CD4-positive, alpha-beta T cell (primary cell): ENCODE measurements at regions not wholly inside any gene's neighbourhood (a gene's known extent, or its start where the extent isn't known, plus 50 kb on each side); places are given as distances from the start of the nearest gene placed in this dataset.
"Not testable (repeated sequence)": the region's sequence is repeated elsewhere in the genome, so short reads cannot be mapped to it uniquely, and the experiment has no call there.

ENCODE experiments used
- ATAC-seq: fragments of 200-7000 bp; cut with Tn5 transposase; one replicate; pipeline ENCODE4 v1.10.0; 2022; ENCODE audit warnings: mild to moderate bottlenecking; ENCODE audit not compliant: poor library complexity
- CTCF ChIA-PET: fragments of 350-600 bp; sonication (Branson Sonifier 250); formaldehyde crosslinking; loops from one replicate; lab custom pipeline; 2021; ENCODE audit warnings: antibody characterized with exemption, inconsistent platforms; lab: Charles Lee
- POLR2A ChIA-PET: fragments of 350-600 bp; sonication (Branson Sonifier 250); formaldehyde crosslinking; loops from one replicate; lab custom pipeline; 2021; ENCODE audit warnings: antibody characterized with exemption, inconsistent platforms; lab: Charles Lee
- DNase-seq, 14 experiments: peaks; one replicate each; pipeline ENCODE4 v3.0.0-alpha.2; 2013 to 2020; ENCODE audit warnings: mixed read lengths in 2 of 14
- H3K27ac ChIP-seq, 2 donors: one replicate each; pipeline versions ENCODE4 v1.5.1 to v1.7.0; 2013; ENCODE audit warnings: low read length in 2 of 2, low read depth in 1 of 2, mild to moderate bottlenecking in 1 of 2
- H3K27me3 ChIP-seq, 2 experiments: 1 replicate in 1 of 2; 2 replicates in 1 of 2; pipeline versions ENCODE4 v1.6.1 to v1.7.0; 2013; ENCODE audit warnings: low read length in 2 of 2, control low read depth in 1 of 2, mild to moderate bottlenecking in 1 of 2, moderate library complexity in 1 of 2; ENCODE audit not compliant: insufficient read depth in 2 of 2, control insufficient read depth in 1 of 2
- H3K36me3 ChIP-seq: one replicate; pipeline ENCODE4 v1.6.1; 2013; ENCODE audit warnings: low read length, control low read depth; ENCODE audit not compliant: insufficient read depth
- H3K4me1 ChIP-seq: one replicate; pipeline ENCODE4 v1.6.1; 2013; ENCODE audit warnings: low read length, control low read depth; ENCODE audit not compliant: insufficient read depth
- H3K4me3 ChIP-seq: one replicate; pipeline ENCODE4 v1.5.1; 2013; ENCODE audit warnings: mild to moderate bottlenecking, low read length, moderate library complexity
- H3K9me3 ChIP-seq, 2 experiments: 1 replicate in 1 of 2; 2 replicates in 1 of 2; pipeline versions ENCODE4 v1.6.1 to v1.7.0; 2013; ENCODE audit warnings: low read length in 2 of 2, mild to moderate bottlenecking in 2 of 2, control low read depth in 1 of 2, moderate library complexity in 1 of 2; ENCODE audit not compliant: control insufficient read depth in 1 of 2, insufficient read depth in 1 of 2
- H3K27ac Mint-ChIP-seq: one replicate; pipeline ENCODE4 v1.8.0; 2020; ENCODE audit warnings: mixed read lengths
- H3K27me3 Mint-ChIP-seq: one replicate; pipeline ENCODE4 v1.8.0; 2021; ENCODE audit warnings: mixed read lengths
- H3K36me3 Mint-ChIP-seq: one replicate; pipeline ENCODE4 v1.8.0; 2021; ENCODE audit warnings: low read depth, mixed read lengths
- H3K4me1 Mint-ChIP-seq: one replicate; pipeline ENCODE4 v1.8.0; 2021; ENCODE audit warnings: low read depth, mixed read lengths
- H3K4me3 Mint-ChIP-seq: one replicate; pipeline ENCODE4 v1.8.0; 2020; ENCODE audit warnings: mild to moderate bottlenecking, mixed read lengths
- H3K9me3 Mint-ChIP-seq: one replicate; pipeline ENCODE4 v1.8.0; 2020; ENCODE audit warnings: mixed read lengths
- CTCF ChIP-seq: fragments of 200-600 bp; IDR thresholded peaks from one replicate; pipeline ENCODE4 v1.8.0; 2022; ENCODE audit warnings: antibody characterized with exemption, mild to moderate bottlenecking
- intact Hi-C, 2 experiments: fragments of 100-400 bp; cut with DNase I in 1 of 2; cut with micrococcal nuclease in 1 of 2; formaldehyde crosslinking; loops; one replicate each; pipeline versions ENCODE4 v1.15.1 to v1.9.0; 2023 to 2025; cut with DNase I, micrococcal nuclease

GRCh38 chr4:117916728-117917127 is 117.6 kb upstream of the NDST3 start:
- H3K4me3 Mint-ChIP-seq = no peak overlapping the region
- Histone ChIP-seq H3K27ac (no peak overlapping the region), H3K4me1 (no peaks in the 10 kb centered on the region), H3K9me3 (no peaks in the 10 kb centered on the region), H3K4me3 (no peak overlapping the region), H3K27me3 (no peaks in the 10 kb centered on the region), H3K36me3 (no peaks in the 10 kb centered on the region)
- no peaks in the 10 kb centered on the region for H3K36me3 Mint-ChIP-seq
- H3K27ac Mint-ChIP-seq = no peak overlapping the region
- no peak for TF ChIP-seq CTCF
- DNase-seq = no peak
- POLR2A ChIA-PET = no interaction called here
- H3K4me1 Mint-ChIP-seq = no peaks in the 10 kb centered on the region
- intact Hi-C loops = no loop called here
- no peak for ATAC-seq
- no peaks in the 10 kb centered on the region for H3K9me3 Mint-ChIP-seq
- H3K27me3 Mint-ChIP-seq = no peaks in the 10 kb centered on the region
- CTCF ChIA-PET = no interaction called here

- H3K27me3 ChIP-seq, H3K9me3 ChIP-seq, CTCF ChIA-PET, POLR2A ChIA-PET, H3K36me3 ChIP-seq, DNase-seq, H3K4me1 Mint-ChIP-seq, H3K27ac Mint-ChIP-seq, H3K4me3 ChIP-seq, intact Hi-C loops, H3K36me3 Mint-ChIP-seq, ATAC-seq, H3K4me1 ChIP-seq, H3K4me3 Mint-ChIP-seq, H3K9me3 Mint-ChIP-seq, H3K27ac ChIP-seq, H3K27me3 Mint-ChIP-seq: not testable (repeated sequence)
These were observed 112.0 kb upstream of the NDST3 start for GRCh38 chr4:117922311-117922710.

- H3K4me3 Mint-ChIP-seq, H3K4me1 ChIP-seq, H3K4me3 ChIP-seq, DNase-seq, H3K27ac Mint-ChIP-seq, CTCF ChIA-PET, POLR2A ChIA-PET, intact Hi-C loops, H3K36me3 ChIP-seq, H3K4me1 Mint-ChIP-seq, H3K27ac ChIP-seq, H3K27me3 Mint-ChIP-seq, ATAC-seq, H3K9me3 ChIP-seq, H3K36me3 Mint-ChIP-seq, H3K27me3 ChIP-seq: not testable (repeated sequence)
- peaks cover 11% of the 10 kb centered on the region for H3K9me3 Mint-ChIP-seq
These were observed 106.5 kb upstream of the NDST3 start for GRCh38 chr4:117927823-117928222.

GRCh38 chr4:117941611-117942010 is 92.7 kb upstream of the NDST3 start:
- Histone ChIP-seq H3K4me1 (no peaks in the 10 kb centered on the region), H3K27ac (no peak overlapping the region), H3K9me3 (peaks cover 8 to 14% of the 10 kb centered on the region in 2 experiments), H3K27me3 (no peaks in the 10 kb centered on the region), H3K4me3 (no peak overlapping the region), H3K36me3 (no peaks in the 10 kb centered on the region)
- Mint-ChIP-seq H3K27me3 (no peaks in the 10 kb centered on the region), H3K4me3 (no peak overlapping the region), H3K36me3 (no peaks in the 10 kb centered on the region), H3K4me1 (no peaks in the 10 kb centered on the region), H3K9me3 (peaks cover 7% of the 10 kb centered on the region), H3K27ac (no peak overlapping the region)
- POLR2A ChIA-PET = no interaction called here
- intact Hi-C loops = no loop called here
- CTCF ChIA-PET = no interaction called here
- no peak for TF ChIP-seq CTCF
- no peak for DNase-seq
- ATAC-seq = no peak
